GM12878 (cell line): ENCODE measurements at regions not wholly inside any gene's neighbourhood (a gene's known extent, or its start where the extent isn't known, plus 50 kb on each side); places are given as distances from the start of the nearest gene placed in this dataset.

Experiments used
- ATAC-seq: fragments of 200-7000 bp; cut with Tn5 transposase; 3 replicates; pipeline ENCODE4 v1.9.1; 2020; ENCODE audit warnings: mild to moderate bottlenecking, moderate library complexity
- BruUV-seq: library from RNA; stranded (reverse); fragments of 400-500 nt; replicated peaks from 2 replicates; lab custom pipeline; 2021; lab: Mats Ljungman, UMichigan
- CTCF ChIA-PET: fragments of 300-600 bp; sonication (Branson Sonifier 250); formaldehyde crosslinking; extraction: SDS; loops from one replicate; lab custom pipeline; 2021; ENCODE audit warnings: inconsistent platforms; lab: Yijun Ruan, JAX
- POLR2A ChIA-PET: fragments of 350-600 bp; formaldehyde crosslinking; extraction: SDS; loops from one replicate; lab custom pipeline; 2021; ENCODE audit warnings: inconsistent platforms; lab: Charles Lee
- RAD21 ChIA-PET: fragments of 300-600 bp; sonication (Branson Sonifier 250); formaldehyde crosslinking; loops from one replicate; lab custom pipeline; 2023; ENCODE audit warnings: antibody characterized with exemption; ENCODE audit not compliant: unreplicated experiment; lab: Charles Lee
- SMC1A ChIA-PET: fragments of 300-600 bp; sonication (Branson Sonifier 250); formaldehyde crosslinking; loops from one replicate; lab custom pipeline; 2023; ENCODE audit not compliant: unreplicated experiment, uncharacterized antibody; lab: Charles Lee
- DNase-seq: peaks from one replicate; pipeline ENCODE4 v3.0.0-alpha.2; 2011; ENCODE audit warnings: low read depth, low spot score
- FAIRE-seq: peaks from 3 replicates; lab custom pipeline; 2011; peaks lifted over from hg19 to GRCh38; lab: Jason Lieb, UNC
- H2AFZ ChIP-seq: 2 replicates; pipeline ENCODE4 v1.6.0; 2011; ENCODE audit warnings: low read depth, low read length, control low read depth; ENCODE audit not compliant: control insufficient read depth
- H3K27ac ChIP-seq: 2 replicates; pipeline ENCODE4 v1.5.1; 2011; ENCODE audit warnings: control low read depth; ENCODE audit not compliant: control insufficient read depth, insufficient read depth
- H3K27me3 ChIP-seq, 2 experiments: replicated peaks in 1 of 2; 2 replicates each; pipeline versions ENCODE4 v1.6.0 to v1.6.1; 2011; ENCODE audit warnings: low read length in 1 of 2; ENCODE audit not compliant: control insufficient read depth in 2 of 2, insufficient read depth in 2 of 2
- H3K36me3 ChIP-seq, 2 experiments: 2 replicates each; pipeline ENCODE4 v1.5.1; 2011; ENCODE audit warnings: low read length in 1 of 2; ENCODE audit not compliant: control insufficient read depth in 2 of 2, insufficient read depth in 2 of 2
- H3K4me1 ChIP-seq: 2 replicates; pipeline ENCODE4 v1.6.1; 2011; ENCODE audit warnings: mild to moderate bottlenecking, low read length, moderate library complexity, mixed read lengths; ENCODE audit not compliant: control insufficient read depth, insufficient read depth
- H3K4me2 ChIP-seq: 2 replicates; pipeline ENCODE4 v1.6.0; 2011; ENCODE audit warnings: control low read depth; ENCODE audit not compliant: control insufficient read depth, insufficient read depth
- H3K4me3 ChIP-seq: fragments of 200-600 bp; sonication (generic); 2 replicates; pipeline ENCODE4 v1.5.1; 2016
- H3K79me2 ChIP-seq: 2 replicates; pipeline ENCODE4 v1.6.0; 2011; ENCODE audit warnings: low read length; ENCODE audit not compliant: control insufficient read depth, insufficient read depth
- H3K9ac ChIP-seq: 2 replicates; pipeline ENCODE4 v1.8.0; 2011; ENCODE audit warnings: low read length, control low read depth, mixed read lengths; ENCODE audit not compliant: control insufficient read depth, insufficient read depth
- H3K9me3 ChIP-seq: replicated peaks from 3 replicates; pipeline ENCODE4 v1.5.1; 2011; ENCODE audit warnings: mild to moderate bottlenecking, low read length; ENCODE audit not compliant: control insufficient read depth, insufficient read depth
- H4K20me1 ChIP-seq: 2 replicates; pipeline ENCODE4 v1.6.0; 2011; ENCODE audit not compliant: control insufficient read depth, insufficient read depth
- BCL11A ChIP-seq: IDR thresholded peaks from 2 replicates; pipeline ENCODE4 v1.6.1; 2011; ENCODE audit warnings: low read depth, low read length
- DPF2 ChIP-seq: fragments of 450-650 bp; IDR thresholded peaks from 2 replicates; pipeline ENCODE4 v1.6.1; 2017; ENCODE audit warnings: mild to moderate bottlenecking
- HDAC6 ChIP-seq: fragments of 200-600 bp; sonication (generic); IDR thresholded peaks from one replicate; pipeline ENCODE4 v1.8.0; 2017; ENCODE audit warnings: antibody characterized with exemption; ENCODE audit not compliant: unreplicated experiment
- IKZF1 ChIP-seq: fragments of 450-650 bp; conservative IDR thresholded peaks from 2 replicates; pipeline ENCODE4 v1.6.1; 2017; ENCODE audit warnings: antibody characterized with exemption, mild to moderate bottlenecking
- MYC ChIP-seq: IDR thresholded peaks from 2 replicates; pipeline ENCODE4 v1.6.1; 2011; ENCODE audit warnings: mild to moderate bottlenecking, low read length, moderate library complexity, inconsistent platforms; ENCODE audit not compliant: insufficient read depth, insufficient replicate concordance, insufficient read length, severe bottlenecking
- SP1 ChIP-seq: IDR thresholded peaks from one replicate; pipeline ENCODE4 v1.6.1; 2011; ENCODE audit warnings: low read depth, low read length
- TCF12 ChIP-seq: IDR thresholded peaks from 2 replicates; pipeline ENCODE4 v1.6.1; 2011; ENCODE audit warnings: low read depth, mild to moderate bottlenecking, low read length
- WRNIP1 ChIP-seq: IDR thresholded peaks from 2 replicates; pipeline ENCODE4 v1.6.1; 2011; ENCODE audit warnings: low read depth, low read length, improper control_type of control experiment, borderline replicate concordance
- ZBED1 ChIP-seq: IDR thresholded peaks from 2 replicates; pipeline ENCODE4 v1.6.1; 2016; ENCODE audit warnings: borderline replicate concordance
- WGBS: methylation state at CpG from one replicate; pipeline ENCODE4 v1.1.6; 2016; ENCODE audit warnings: low lambda C conversion rate; ENCODE audit not compliant: insufficient replicate concordance, insufficient coverage; ENCODE audit errors: missing lambda C conversion rate; 5-methylcytosine and 5-hydroxymethylcytosine counted together
- in situ Hi-C: fragments of 300-500 bp; cut with MboI; formaldehyde crosslinking; loops from 9 replicates; pipeline ENCODE4 v1.14.3; 2018; ENCODE audit warnings: mixed read lengths
- intact Hi-C: fragments of 100-400 bp; cut with micrococcal nuclease; formaldehyde crosslinking; loops from one replicate; pipeline ENCODE4 v1.14.2; 2022; ENCODE audit not compliant: unreplicated experiment
- TF ChIP-seq, protein P1 (sequence below): IDR thresholded peaks from 2 replicates; pipeline ENCODE4 v1.6.1; 2011; ENCODE audit warnings: low read depth, low read length, improper control_type of control experiment, borderline replicate concordance
- TF ChIP-seq, protein P2 (sequence below): fragments of 450-650 bp; IDR thresholded peaks from 2 replicates; pipeline ENCODE4 v1.6.1; 2017; ENCODE audit warnings: low read depth, mild to moderate bottlenecking, moderate library complexity
- TF ChIP-seq, protein P3 (sequence below): fragments of 450-650 bp; IDR thresholded peaks from 2 replicates; pipeline ENCODE4 v1.6.1; 2017; ENCODE audit warnings: mild to moderate bottlenecking

DNA sequence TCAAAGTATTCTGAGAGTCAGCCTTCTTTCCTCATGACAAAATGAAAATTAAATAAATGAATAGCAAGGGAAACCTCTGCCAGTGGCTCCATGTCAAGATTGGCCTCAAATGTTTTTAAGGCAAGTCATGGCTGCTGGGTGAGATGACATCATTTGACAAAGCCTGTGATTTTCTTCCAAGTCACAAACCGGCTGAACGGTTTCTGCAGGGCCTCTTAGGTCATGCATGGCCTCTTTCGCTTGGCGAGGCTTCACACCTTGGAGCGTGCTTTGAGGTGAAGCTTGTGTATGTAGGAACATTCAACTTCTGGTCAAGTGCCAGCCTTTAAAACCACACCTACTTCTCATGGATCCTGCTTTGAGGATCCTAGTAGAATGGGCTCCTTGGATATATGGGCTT is 161.0 kb upstream of the ZNF618 start:
- ATAC-seq (no peak), FAIRE-seq (no peak), DNase-seq (no peak)
- Histone ChIP-seq H4K20me1 (no peaks in the 10 kb centered on the region), H3K4me3 (no peak overlapping the region), H3K27me3 (0 out of 4 replicates have a peak, but pooled peaks cover 0 to 1% of the 10 kb centered on the region in 2 experiments), H2AFZ (no peak overlapping the region), H3K4me2 (no peak overlapping the region), H3K27ac (no peak overlapping the region), H3K79me2 (no peaks in the 10 kb centered on the region), H3K36me3 (no peaks in the 10 kb centered on the region), H3K4me1 (no peaks in the 10 kb centered on the region), H3K9ac (no peak overlapping the region), H3K9me3 (no peaks in the 10 kb centered on the region)
- WGBS = 71% methylated on average over 5 of the region's 5 CpGs
- ChIA-PET SMC1A (no interaction called here), POLR2A (no interaction called here), RAD21 (no interaction called here), CTCF (interaction anchor here (0.5 kb wide), 1 partner anchor 26 kb away, joined by 3 read pairs; no protein-coding TSS in a partner anchor)
- intact Hi-C loops = no loop called here
- BruUV-seq = no TSS peak
- in situ Hi-C loops = no loop called here
- TF ChIP-seq, protein P1, sequence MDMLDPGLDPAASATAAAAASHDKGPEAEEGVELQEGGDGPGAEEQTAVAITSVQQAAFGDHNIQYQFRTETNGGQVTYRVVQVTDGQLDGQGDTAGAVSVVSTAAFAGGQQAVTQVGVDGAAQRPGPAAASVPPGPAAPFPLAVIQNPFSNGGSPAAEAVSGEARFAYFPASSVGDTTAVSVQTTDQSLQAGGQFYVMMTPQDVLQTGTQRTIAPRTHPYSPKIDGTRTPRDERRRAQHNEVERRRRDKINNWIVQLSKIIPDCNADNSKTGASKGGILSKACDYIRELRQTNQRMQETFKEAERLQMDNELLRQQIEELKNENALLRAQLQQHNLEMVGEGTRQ = no peak
- TF ChIP-seq, protein P2, sequence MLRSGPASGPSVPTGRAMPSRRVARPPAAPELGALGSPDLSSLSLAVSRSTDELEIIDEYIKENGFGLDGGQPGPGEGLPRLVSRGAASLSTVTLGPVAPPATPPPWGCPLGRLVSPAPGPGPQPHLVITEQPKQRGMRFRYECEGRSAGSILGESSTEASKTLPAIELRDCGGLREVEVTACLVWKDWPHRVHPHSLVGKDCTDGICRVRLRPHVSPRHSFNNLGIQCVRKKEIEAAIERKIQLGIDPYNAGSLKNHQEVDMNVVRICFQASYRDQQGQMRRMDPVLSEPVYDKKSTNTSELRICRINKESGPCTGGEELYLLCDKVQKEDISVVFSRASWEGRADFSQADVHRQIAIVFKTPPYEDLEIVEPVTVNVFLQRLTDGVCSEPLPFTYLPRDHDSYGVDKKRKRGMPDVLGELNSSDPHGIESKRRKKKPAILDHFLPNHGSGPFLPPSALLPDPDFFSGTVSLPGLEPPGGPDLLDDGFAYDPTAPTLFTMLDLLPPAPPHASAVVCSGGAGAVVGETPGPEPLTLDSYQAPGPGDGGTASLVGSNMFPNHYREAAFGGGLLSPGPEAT = no peak
- no peak for TF ChIP-seq BCL11A
- no peak for TF ChIP-seq IKZF1
- TF ChIP-seq MYC = no peak
- no peak for TF ChIP-seq ZBED1
- TF ChIP-seq, protein P3, sequence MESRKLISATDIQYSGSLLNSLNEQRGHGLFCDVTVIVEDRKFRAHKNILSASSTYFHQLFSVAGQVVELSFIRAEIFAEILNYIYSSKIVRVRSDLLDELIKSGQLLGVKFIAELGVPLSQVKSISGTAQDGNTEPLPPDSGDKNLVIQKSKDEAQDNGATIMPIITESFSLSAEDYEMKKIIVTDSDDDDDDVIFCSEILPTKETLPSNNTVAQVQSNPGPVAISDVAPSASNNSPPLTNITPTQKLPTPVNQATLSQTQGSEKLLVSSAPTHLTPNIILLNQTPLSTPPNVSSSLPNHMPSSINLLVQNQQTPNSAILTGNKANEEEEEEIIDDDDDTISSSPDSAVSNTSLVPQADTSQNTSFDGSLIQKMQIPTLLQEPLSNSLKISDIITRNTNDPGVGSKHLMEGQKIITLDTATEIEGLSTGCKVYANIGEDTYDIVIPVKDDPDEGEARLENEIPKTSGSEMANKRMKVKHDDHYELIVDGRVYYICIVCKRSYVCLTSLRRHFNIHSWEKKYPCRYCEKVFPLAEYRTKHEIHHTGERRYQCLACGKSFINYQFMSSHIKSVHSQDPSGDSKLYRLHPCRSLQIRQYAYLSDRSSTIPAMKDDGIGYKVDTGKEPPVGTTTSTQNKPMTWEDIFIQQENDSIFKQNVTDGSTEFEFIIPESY = no peak
- no peak for TF ChIP-seq DPF2
- no peak for TF ChIP-seq SP1
- no peak for TF ChIP-seq TCF12
- no peak for TF ChIP-seq WRNIP1
- TF ChIP-seq HDAC6 = no peak
